ENCODE measurements at regions not wholly inside any gene's neighbourhood (a gene's known extent, or its start where the extent isn't known, plus 50 kb on each side); places are given as distances from the start of the nearest gene placed in this dataset.

GRCh38 chr7:46747869-46748576, 827.0 kb upstream of the IGFBP3 start:
- no peaks in the 10 kb centered on the region for H3K4me1 ChIP-seq
- H3K9me3 ChIP-seq, result no peaks in the 10 kb centered on the region
- H3K4me3 ChIP-seq, result no peak overlapping the region
- no peak for DNase-seq
- TF ChIP-seq POLR2A (IDR thresholded peaks at IDR 0.05) (no peak), CTCF (IDR thresholded peaks at IDR 0.05) (no peak)
- H3K27ac ChIP-seq, result no peak overlapping the region
- H3K36me3 ChIP-seq, result no peaks in the 10 kb centered on the region
- no peaks in the 10 kb centered on the region for H3K27me3 ChIP-seq
- intact Hi-C loops (cut with DNase I; ENCODE audit: low total_unique reads), result no loop called here

- Histone ChIP-seq H3K4me1 (no peaks in the 10 kb centered on the region), H3K36me3 (no peaks in the 10 kb centered on the region), H3K27ac (no peak overlapping the region), H3K9me3 (no peaks in the 10 kb centered on the region), H3K4me3 (no peak overlapping the region), H3K27me3 (no peaks in the 10 kb centered on the region)
- no peak for DNase-seq
- TF ChIP-seq CTCF (IDR thresholded peaks at IDR 0.05), result no peak
- intact Hi-C loops (cut with DNase I; ENCODE audit: low total_unique reads), result no loop called here
These were observed 825.9 kb upstream of the IGFBP3 start for GRCh38 chr7:46746695-46747687.

- intact Hi-C loops (cut with DNase I; ENCODE audit: low total_unique reads), result no loop called here
- Histone ChIP-seq H3K9me3 (no peaks in the 10 kb centered on the region), H3K27ac (peak overlapping the region; percentile 12 to 14), H3K4me1 (no peaks in the 10 kb centered on the region), H3K4me3 (no peak overlapping the region), H3K27me3 (no peaks in the 10 kb centered on the region), H3K36me3 (no peaks in the 10 kb centered on the region)
- TF ChIP-seq CTCF (IDR thresholded peaks at IDR 0.05) (no peak), POLR2A (IDR thresholded peaks at IDR 0.05) (no peak)
- no peak for DNase-seq
These were observed 824.6 kb upstream of the IGFBP3 start for GRCh38 chr7:46745707-46746090.

GRCh38 chr7:46744957-46745706, 824.1 kb upstream of the IGFBP3 start:
- no peak for DNase-seq
- Histone ChIP-seq H3K4me3 (no peak overlapping the region), H3K4me1 (no peaks in the 10 kb centered on the region), H3K9me3 (no peaks in the 10 kb centered on the region), H3K27ac (peak overlapping the region; percentile 12 to 14), H3K27me3 (no peaks in the 10 kb centered on the region), H3K36me3 (no peaks in the 10 kb centered on the region)
- intact Hi-C loops (cut with DNase I; ENCODE audit: low total_unique reads), result no loop called here
- no peak for TF ChIP-seq POLR2A (IDR thresholded peaks at IDR 0.05)
- TF ChIP-seq CTCF (IDR thresholded peaks at IDR 0.05), result no peak
